ENCODE measurements at regions not wholly inside any gene's neighbourhood (a gene's known extent, or its start where the extent isn't known, plus 50 kb on each side); places are given as distances from the start of the nearest gene placed in this dataset.

GRCh38 chr3:177833332-177833731 lies 636.0 kb upstream of the TBL1XR1 start:
- TF ChIP-seq, protein P1, sequence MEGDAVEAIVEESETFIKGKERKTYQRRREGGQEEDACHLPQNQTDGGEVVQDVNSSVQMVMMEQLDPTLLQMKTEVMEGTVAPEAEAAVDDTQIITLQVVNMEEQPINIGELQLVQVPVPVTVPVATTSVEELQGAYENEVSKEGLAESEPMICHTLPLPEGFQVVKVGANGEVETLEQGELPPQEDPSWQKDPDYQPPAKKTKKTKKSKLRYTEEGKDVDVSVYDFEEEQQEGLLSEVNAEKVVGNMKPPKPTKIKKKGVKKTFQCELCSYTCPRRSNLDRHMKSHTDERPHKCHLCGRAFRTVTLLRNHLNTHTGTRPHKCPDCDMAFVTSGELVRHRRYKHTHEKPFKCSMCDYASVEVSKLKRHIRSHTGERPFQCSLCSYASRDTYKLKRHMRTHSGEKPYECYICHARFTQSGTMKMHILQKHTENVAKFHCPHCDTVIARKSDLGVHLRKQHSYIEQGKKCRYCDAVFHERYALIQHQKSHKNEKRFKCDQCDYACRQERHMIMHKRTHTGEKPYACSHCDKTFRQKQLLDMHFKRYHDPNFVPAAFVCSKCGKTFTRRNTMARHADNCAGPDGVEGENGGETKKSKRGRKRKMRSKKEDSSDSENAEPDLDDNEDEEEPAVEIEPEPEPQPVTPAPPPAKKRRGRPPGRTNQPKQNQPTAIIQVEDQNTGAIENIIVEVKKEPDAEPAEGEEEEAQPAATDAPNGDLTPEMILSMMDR (IDR thresholded peaks at IDR 0.05; ENCODE audit: control insufficient read depth, insufficient read depth, low read depth, low read length, missing control alignments): no peak
- no peak for DNase-seq (ENCODE audit: low read depth)

DNA sequence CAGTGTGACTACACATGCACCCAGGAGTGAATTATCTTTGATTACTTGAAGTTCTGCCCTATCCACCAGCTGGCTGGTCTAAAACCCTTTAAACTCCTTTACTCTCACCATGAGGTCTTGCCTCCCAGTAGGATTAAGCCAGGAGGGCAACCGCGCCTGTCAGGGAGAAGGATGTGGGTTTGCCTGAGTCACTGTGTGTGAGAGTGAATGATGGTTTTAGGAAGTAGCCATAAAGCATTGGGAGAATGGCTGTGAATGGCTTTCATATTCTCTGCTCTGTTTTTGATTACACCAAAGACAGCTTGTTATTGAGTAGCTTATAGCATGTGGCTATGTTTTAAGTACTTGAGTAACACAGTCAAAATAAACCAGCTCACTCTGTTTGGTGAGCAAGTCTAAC lies 637.7 kb upstream of the TBL1XR1 start:
- no peak overlapping the region for H3K4me3 ChIP-seq (ENCODE audit: control insufficient read depth, low read depth, low read length)
- TF ChIP-seq, protein P1 (IDR thresholded peaks at IDR 0.05; ENCODE audit: control insufficient read depth, insufficient read depth, low read depth, low read length, missing control alignments): no peak
- peak; percentile 91 for DNase-seq (ENCODE audit: low read depth)

More at GRCh38 chr3:177833332-177833731, 636.0 kb upstream of the TBL1XR1 start:
- no peak overlapping the region for H3K4me3 ChIP-seq (ENCODE audit: control insufficient read depth, low read depth, low read length)

DNA sequence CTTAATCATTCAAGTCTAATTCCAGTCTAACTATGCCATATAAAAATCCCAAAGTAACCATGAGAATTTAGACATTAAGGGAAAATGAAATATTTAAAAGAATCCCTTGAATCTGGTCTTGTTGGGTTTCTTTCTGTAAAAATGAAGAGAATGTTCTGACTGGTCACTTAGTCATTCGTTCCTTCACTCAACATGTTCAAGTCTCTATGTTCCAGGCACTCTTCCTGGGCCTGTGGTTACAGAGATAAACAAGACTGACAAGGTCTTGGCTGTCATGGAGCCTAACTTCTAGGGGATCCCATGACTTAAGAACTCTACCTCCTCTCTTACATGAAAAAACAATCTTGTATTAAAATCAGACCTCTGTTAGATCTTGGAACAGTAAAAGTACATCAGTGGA lies 638.6 kb upstream of the TBL1XR1 start:
- H3K4me3 ChIP-seq (ENCODE audit: control insufficient read depth, low read depth, low read length): no peak overlapping the region
- TF ChIP-seq, protein P1 (IDR thresholded peaks at IDR 0.05; ENCODE audit: control insufficient read depth, insufficient read depth, low read depth, low read length, missing control alignments): no peak
- DNase-seq (ENCODE audit: low read depth): peak; percentile 45

GRCh38 chr3:177836671-177837070 lies 639.4 kb upstream of the TBL1XR1 start:
- H3K4me3 ChIP-seq (ENCODE audit: control insufficient read depth, low read depth, low read length): no peak overlapping the region
- DNase-seq (ENCODE audit: low read depth): no peak
- TF ChIP-seq, protein P1 (IDR thresholded peaks at IDR 0.05; ENCODE audit: control insufficient read depth, insufficient read depth, low read depth, low read length, missing control alignments): no peak

DNA sequence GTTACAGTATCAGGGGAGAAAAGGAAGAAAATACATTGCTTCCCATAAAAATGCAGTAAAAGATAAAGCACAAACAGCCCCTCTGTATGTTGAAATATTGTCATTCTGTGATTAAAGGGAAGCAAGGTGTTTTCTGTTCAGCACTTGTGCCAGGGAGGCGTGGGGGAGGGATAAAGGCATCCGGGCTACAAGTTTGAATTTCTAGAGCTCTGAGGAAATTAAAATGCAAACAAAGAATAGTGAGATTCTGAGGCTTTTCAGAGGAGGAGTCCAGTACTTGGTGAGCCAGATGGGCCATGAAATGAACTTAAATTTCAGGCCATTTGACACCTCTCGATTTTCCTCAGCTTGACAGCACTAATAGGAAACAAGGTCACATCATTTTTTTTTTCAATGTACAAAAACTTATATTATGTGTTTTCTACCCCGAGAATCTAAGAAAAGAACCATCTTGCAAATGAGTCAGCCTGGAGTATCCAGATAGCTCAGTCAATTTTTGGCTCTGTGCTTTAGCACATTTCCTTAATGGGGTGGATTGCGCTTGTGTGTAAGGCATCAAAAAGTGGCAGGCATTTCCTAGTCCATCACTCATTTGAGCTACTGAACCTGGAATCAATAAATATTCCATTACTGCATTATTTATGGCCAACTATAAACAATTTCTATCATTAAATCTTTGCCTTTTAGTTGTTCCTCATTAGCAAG lies 640.8 kb upstream of the TBL1XR1 start:
- DNase-seq (ENCODE audit: low read depth): no peak
- no peak overlapping the region for H3K4me3 ChIP-seq (ENCODE audit: control insufficient read depth, low read depth, low read length)
- TF ChIP-seq, protein P1 (IDR thresholded peaks at IDR 0.05; ENCODE audit: control insufficient read depth, insufficient read depth, low read depth, low read length, missing control alignments): no peak

GRCh38 chr3:177838766-177839350 lies 641.6 kb upstream of the TBL1XR1 start:
- no peak for DNase-seq (ENCODE audit: low read depth)
- no peak overlapping the region for H3K4me3 ChIP-seq (ENCODE audit: control insufficient read depth, low read depth, low read length)
- TF ChIP-seq, protein P1 (IDR thresholded peaks at IDR 0.05; ENCODE audit: control insufficient read depth, insufficient read depth, low read depth, low read length, missing control alignments): no peak
